ENCODE measurements at regions not wholly inside any gene's neighbourhood (a gene's known extent, or its start where the extent isn't known, plus 50 kb on each side); places are given as distances from the start of the nearest gene placed in this dataset.

DNA sequence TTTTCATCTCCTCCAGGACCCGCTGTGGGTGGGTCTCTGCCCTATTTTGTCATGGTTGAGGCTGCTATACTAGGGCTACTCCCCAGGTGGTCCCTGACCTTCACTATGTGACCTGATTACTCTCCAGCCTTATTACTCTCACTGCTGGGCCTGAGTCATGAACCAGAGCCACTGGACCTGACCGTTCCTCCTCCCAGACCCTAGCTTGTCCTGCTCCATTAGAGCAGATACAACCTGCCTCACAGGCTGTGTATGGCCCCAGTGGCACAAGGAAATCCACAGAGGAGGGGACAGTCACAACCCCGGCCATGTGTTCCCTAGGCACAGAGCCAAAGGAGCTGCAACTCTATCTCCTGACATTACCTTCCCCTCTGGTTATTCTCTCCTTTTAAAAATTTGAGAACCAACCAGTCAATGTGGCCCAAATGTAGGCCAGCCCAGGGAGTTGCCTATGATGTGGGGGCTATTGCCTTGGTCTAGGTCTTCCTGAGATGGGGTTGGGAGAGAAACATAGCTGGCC lies 96.0 kb upstream of the FSTL4 start:
- no peaks in the 10 kb centered on the region for H3K9me3 ChIP-seq (ENCODE audit: severe bottlenecking)
- TF ChIP-seq, protein P1, sequence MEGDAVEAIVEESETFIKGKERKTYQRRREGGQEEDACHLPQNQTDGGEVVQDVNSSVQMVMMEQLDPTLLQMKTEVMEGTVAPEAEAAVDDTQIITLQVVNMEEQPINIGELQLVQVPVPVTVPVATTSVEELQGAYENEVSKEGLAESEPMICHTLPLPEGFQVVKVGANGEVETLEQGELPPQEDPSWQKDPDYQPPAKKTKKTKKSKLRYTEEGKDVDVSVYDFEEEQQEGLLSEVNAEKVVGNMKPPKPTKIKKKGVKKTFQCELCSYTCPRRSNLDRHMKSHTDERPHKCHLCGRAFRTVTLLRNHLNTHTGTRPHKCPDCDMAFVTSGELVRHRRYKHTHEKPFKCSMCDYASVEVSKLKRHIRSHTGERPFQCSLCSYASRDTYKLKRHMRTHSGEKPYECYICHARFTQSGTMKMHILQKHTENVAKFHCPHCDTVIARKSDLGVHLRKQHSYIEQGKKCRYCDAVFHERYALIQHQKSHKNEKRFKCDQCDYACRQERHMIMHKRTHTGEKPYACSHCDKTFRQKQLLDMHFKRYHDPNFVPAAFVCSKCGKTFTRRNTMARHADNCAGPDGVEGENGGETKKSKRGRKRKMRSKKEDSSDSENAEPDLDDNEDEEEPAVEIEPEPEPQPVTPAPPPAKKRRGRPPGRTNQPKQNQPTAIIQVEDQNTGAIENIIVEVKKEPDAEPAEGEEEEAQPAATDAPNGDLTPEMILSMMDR (IDR thresholded peaks at IDR 0.05; ENCODE audit: poor library complexity, severe bottlenecking) = no peak
- no peak overlapping the region for H3K27ac ChIP-seq (ENCODE audit: poor library complexity, severe bottlenecking)
- no peak overlapping the region for H3K4me3 ChIP-seq (ENCODE audit: severe bottlenecking)
- DNase-seq (ENCODE audit: low spot score) = no peak
- H3K27me3 ChIP-seq (ENCODE audit: insufficient read depth, poor library complexity, severe bottlenecking) = no peaks in the 10 kb centered on the region
- ATAC-seq (ENCODE audit: low read depth) = no peak
- H3K4me1 ChIP-seq (ENCODE audit: insufficient read depth, poor library complexity, severe bottlenecking) = no peaks in the 10 kb centered on the region
- H3K36me3 ChIP-seq (ENCODE audit: low read depth) = no peaks in the 10 kb centered on the region

DNA sequence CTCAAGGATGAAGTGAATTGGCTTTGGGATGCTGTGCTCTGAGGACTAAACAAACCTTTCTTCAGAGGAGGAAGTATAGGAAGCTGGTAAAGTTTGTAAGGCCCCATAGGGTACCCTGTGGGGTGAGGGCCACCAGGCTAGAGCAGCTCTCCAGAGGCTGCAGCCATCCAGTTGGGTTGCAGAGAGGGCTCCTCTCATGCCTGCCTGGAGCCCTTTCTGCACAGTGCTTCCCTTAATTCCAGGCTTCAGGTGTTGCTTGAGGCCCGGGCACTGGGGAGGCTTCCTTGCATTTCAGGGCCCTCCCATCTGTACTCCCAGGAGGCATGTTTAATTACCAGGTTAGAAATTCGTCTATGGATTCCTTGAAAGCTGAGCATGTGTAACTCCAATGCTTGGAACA lies 95.3 kb upstream of the FSTL4 start:
- DNase-seq (ENCODE audit: low spot score) (no peak), ATAC-seq (ENCODE audit: low read depth) (no peak)
- H3K4me3 ChIP-seq (ENCODE audit: severe bottlenecking) = no peak overlapping the region
- no peaks in the 10 kb centered on the region for H3K4me1 ChIP-seq (ENCODE audit: insufficient read depth, poor library complexity, severe bottlenecking)
- H3K9me3 ChIP-seq (ENCODE audit: severe bottlenecking) = no peaks in the 10 kb centered on the region
- H3K27ac ChIP-seq (ENCODE audit: poor library complexity, severe bottlenecking) = no peak overlapping the region
- H3K36me3 ChIP-seq (ENCODE audit: low read depth) = no peaks in the 10 kb centered on the region
- H3K27me3 ChIP-seq (ENCODE audit: insufficient read depth, poor library complexity, severe bottlenecking) = no peaks in the 10 kb centered on the region
- TF ChIP-seq, protein P1 (IDR thresholded peaks at IDR 0.05; ENCODE audit: poor library complexity, severe bottlenecking) = no peak

DNA sequence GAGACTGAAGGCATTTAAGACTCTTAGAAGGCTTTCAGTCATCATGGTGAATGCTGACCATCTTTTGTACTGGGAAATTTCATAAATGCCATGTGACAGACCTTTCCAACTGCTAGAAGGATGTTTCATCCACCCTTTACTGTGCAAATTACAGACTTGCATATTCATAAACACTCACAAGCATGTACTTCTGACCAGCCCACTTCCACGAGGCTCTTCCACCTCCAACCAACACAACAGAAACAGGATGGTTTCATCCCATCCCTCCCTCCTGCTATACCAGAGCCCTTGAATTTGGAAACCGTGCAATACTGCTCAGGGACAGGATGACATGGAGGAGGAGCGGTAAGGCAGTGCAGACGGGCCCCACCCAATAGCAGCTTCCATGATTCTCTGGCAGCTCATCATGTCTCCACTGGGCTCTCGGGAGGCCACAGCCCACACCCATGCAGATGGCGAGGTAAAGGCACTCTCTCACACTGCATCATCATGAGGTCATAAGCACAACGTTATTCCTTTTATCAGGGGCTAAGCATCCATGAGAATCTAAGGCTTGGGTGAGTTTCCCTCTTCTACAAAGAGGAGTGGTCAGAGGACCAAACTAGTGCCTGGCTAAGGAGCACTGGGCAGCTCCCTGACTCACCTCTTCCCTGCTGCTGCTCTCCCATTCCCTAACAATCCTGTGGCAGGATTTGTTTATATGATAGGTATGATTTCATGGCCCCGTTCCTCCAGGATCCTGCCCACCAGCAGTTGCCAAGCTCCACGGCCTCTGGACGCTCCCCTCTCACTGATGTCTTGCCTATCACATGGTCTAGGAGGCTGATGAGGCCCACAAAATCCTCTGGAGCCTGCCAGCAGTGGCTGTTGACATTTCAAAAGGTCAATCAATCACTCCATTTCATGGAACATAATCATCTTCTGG lies 94.4 kb upstream of the FSTL4 start:
- Histone ChIP-seq H3K27me3 (ENCODE audit: insufficient read depth, poor library complexity, severe bottlenecking) (no peaks in the 10 kb centered on the region), H3K4me1 (ENCODE audit: insufficient read depth, poor library complexity, severe bottlenecking) (no peaks in the 10 kb centered on the region), H3K4me3 (ENCODE audit: severe bottlenecking) (no peak overlapping the region), H3K27ac (ENCODE audit: poor library complexity, severe bottlenecking) (no peak overlapping the region), H3K9me3 (ENCODE audit: severe bottlenecking) (no peaks in the 10 kb centered on the region), H3K36me3 (ENCODE audit: low read depth) (no peaks in the 10 kb centered on the region)
- TF ChIP-seq, protein P1 (IDR thresholded peaks at IDR 0.05; ENCODE audit: poor library complexity, severe bottlenecking) = no peak
- DNase-seq (ENCODE audit: low spot score) (no peak), ATAC-seq (ENCODE audit: low read depth) (no peak)

DNA sequence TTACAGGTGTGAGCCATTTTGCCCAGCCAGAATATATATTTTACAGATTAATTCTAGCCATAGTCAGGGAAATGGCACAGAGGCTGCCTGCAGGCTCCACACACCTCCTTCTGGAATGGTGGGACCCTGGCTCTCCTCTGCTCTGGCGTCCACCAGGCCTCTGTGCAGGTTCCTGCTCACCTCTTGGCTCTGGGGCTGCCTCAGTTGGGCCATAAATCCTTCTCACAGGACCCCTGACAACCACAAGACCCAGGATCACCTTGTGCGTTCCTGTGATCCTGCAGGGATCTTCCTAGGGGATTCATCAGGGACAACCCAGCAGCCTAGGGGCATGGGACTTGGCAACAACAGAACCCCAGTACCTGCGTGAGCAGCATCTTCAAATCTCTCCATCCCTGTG lies 93.0 kb upstream of the FSTL4 start:
- DNase-seq (ENCODE audit: low spot score) (no peak), ATAC-seq (ENCODE audit: low read depth) (no peak)
- TF ChIP-seq, protein P1 (IDR thresholded peaks at IDR 0.05; ENCODE audit: poor library complexity, severe bottlenecking) = no peak
- no peak overlapping the region for H3K27ac ChIP-seq (ENCODE audit: poor library complexity, severe bottlenecking)
- no peaks in the 10 kb centered on the region for H3K27me3 ChIP-seq (ENCODE audit: insufficient read depth, poor library complexity, severe bottlenecking)
- no peak overlapping the region for H3K4me3 ChIP-seq (ENCODE audit: severe bottlenecking)
- no peaks in the 10 kb centered on the region for H3K9me3 ChIP-seq (ENCODE audit: severe bottlenecking)
- no peaks in the 10 kb centered on the region for H3K4me1 ChIP-seq (ENCODE audit: insufficient read depth, poor library complexity, severe bottlenecking)
- H3K36me3 ChIP-seq (ENCODE audit: low read depth) = no peaks in the 10 kb centered on the region

DNA sequence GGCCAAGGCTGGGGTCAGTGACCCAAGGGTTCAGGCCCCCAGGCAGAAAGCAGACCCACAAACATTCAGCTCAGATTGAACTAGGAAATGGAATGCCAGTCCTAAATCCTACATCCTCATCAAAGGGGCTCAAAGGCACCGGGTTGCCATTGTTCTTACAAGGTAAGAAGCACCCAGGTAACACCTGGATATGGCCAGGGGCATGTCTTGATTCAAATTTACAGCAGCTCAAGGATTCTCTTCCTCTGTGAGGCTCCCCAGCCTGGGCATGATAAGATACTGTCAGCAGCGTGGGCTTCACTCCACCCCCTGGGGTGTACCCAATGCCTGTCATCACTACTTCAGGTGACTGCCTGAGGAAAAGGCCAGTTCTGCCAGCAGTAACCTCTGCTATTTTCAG lies 92.1 kb upstream of the FSTL4 start:
- H3K27ac ChIP-seq (ENCODE audit: poor library complexity, severe bottlenecking) = no peak overlapping the region
- no peaks in the 10 kb centered on the region for H3K27me3 ChIP-seq (ENCODE audit: insufficient read depth, poor library complexity, severe bottlenecking)
- ATAC-seq (ENCODE audit: low read depth) (no peak), DNase-seq (ENCODE audit: low spot score) (no peak)
- H3K4me3 ChIP-seq (ENCODE audit: severe bottlenecking) = no peak overlapping the region
- H3K4me1 ChIP-seq (ENCODE audit: insufficient read depth, poor library complexity, severe bottlenecking) = no peaks in the 10 kb centered on the region
- TF ChIP-seq, protein P1 (IDR thresholded peaks at IDR 0.05; ENCODE audit: poor library complexity, severe bottlenecking) = no peak
- no peaks in the 10 kb centered on the region for H3K36me3 ChIP-seq (ENCODE audit: low read depth)
- H3K9me3 ChIP-seq (ENCODE audit: severe bottlenecking) = no peaks in the 10 kb centered on the region

Measured in RWPE2 (cell line).